ENCODE measurements at regions not wholly inside any gene's neighbourhood (a gene's known extent, or its start where the extent isn't known, plus 50 kb on each side); places are given as distances from the start of the nearest gene placed in this dataset.

DNA sequence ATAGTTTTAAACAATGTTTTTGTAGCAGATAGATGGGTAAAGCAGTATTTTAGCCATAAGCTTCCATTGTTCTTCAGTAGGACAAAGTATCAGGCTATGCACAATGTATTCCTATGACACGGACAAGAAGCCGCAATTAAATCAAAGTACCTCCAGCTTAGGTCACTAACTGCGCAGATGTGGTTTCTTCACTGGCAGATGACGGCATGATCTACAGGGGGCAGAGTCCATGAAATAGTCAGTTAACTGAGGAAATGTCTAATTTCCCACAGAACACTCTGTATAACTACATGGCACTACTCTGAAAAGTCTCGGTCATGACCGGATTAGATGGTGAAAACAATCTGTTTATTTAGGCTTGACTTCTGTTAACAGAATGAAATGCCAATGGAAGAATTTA lies 120.7 kb upstream of the TRPM3 start:
- H3K36me3 ChIP-seq: no peaks in the 10 kb centered on the region
- no peaks in the 10 kb centered on the region for H3K4me1 ChIP-seq
- TF ChIP-seq POLR2A (IDR thresholded peaks at IDR 0.05) (no peak), EP300 (IDR thresholded peaks at IDR 0.05) (no peak), POLR2AphosphoS5 (IDR thresholded peaks at IDR 0.05) (no peak), CTCF (IDR thresholded peaks at IDR 0.05) (no peak)
- no peaks in the 10 kb centered on the region for H3K9me3 ChIP-seq
- H3K27ac ChIP-seq: no peak overlapping the region
- no peak overlapping the region for H3K4me3 ChIP-seq
- H3K27me3 ChIP-seq: no peaks in the 10 kb centered on the region
- DNase-seq: no peak
- intact Hi-C loops (cut with DNase I): no loop called here
- 95 to 96% methylated on average over 6 of the region's 6 CpGs for WGBS, 2 donors

GRCh38 chr9:71237051-71237450 lies 115.6 kb upstream of the TRPM3 start:
- Histone ChIP-seq H3K27ac (no peak overlapping the region), H3K27me3 (no peaks in the 10 kb centered on the region), H3K4me3 (no peak overlapping the region), H3K9me3 (no peaks in the 10 kb centered on the region), H3K4me1 (no peaks in the 10 kb centered on the region), H3K36me3 (no peaks in the 10 kb centered on the region)
- DNase-seq: no peak
- intact Hi-C loops (cut with DNase I): no loop called here
- TF ChIP-seq CTCF (IDR thresholded peaks at IDR 0.05): no peak
- no peak for TF ChIP-seq POLR2A (IDR thresholded peaks at IDR 0.05)
- no peak for TF ChIP-seq EP300 (IDR thresholded peaks at IDR 0.05)
- no peak for TF ChIP-seq POLR2AphosphoS5 (IDR thresholded peaks at IDR 0.05)

DNA sequence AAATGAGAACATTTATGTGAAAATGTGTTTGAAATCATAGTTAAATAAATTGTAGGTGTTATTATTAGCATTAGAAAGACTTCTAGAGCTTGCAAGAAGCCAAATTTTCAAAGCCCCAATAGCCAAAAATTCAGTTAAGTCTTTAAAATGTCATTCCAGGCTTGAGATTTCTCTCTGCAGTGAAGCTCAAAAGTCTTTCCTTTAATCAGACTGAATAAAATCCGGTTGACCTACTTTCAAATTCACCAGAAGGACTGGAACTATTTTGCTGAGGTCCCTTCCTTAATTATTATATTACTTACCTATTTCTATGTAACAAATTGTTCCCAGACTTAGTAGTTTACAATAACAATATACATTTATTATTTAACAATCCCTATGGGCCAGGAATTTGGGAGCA lies 112.2 kb upstream of the TRPM3 start:
- WGBS, 2 donors: 86 to 87% methylated on average over 1 of the region's 1 CpG
- no peak for TF ChIP-seq POLR2AphosphoS5 (IDR thresholded peaks at IDR 0.05)
- TF ChIP-seq POLR2A (IDR thresholded peaks at IDR 0.05): no peak
- TF ChIP-seq EP300 (IDR thresholded peaks at IDR 0.05): no peak
- TF ChIP-seq CTCF (IDR thresholded peaks at IDR 0.05): no peak
- H3K27ac ChIP-seq: no peak overlapping the region
- H3K36me3 ChIP-seq: no peaks in the 10 kb centered on the region
- H3K4me3 ChIP-seq: no peak overlapping the region
- no peaks in the 10 kb centered on the region for H3K4me1 ChIP-seq
- DNase-seq: no peak
- no peaks in the 10 kb centered on the region for H3K27me3 ChIP-seq
- no peaks in the 10 kb centered on the region for H3K9me3 ChIP-seq
- intact Hi-C loops (cut with DNase I): no loop called here

- intact Hi-C loops (cut with DNase I): no loop called here
- Histone ChIP-seq H3K4me1 (no peaks in the 10 kb centered on the region), H3K9me3 (no peaks in the 10 kb centered on the region), H3K27me3 (no peaks in the 10 kb centered on the region), H3K27ac (no peak overlapping the region), H3K36me3 (no peaks in the 10 kb centered on the region), H3K4me3 (no peak overlapping the region)
- 92 to 95% methylated on average over 1 of the region's 1 CpG for WGBS, 2 donors
- no peak for TF ChIP-seq POLR2AphosphoS5 (IDR thresholded peaks at IDR 0.05)
- TF ChIP-seq POLR2A (IDR thresholded peaks at IDR 0.05): no peak
- TF ChIP-seq EP300 (IDR thresholded peaks at IDR 0.05): no peak
- TF ChIP-seq CTCF (IDR thresholded peaks at IDR 0.05): no peak
- DNase-seq: no peak
These were observed 102.6 kb upstream of the TRPM3 start for GRCh38 chr9:71223953-71224538.

GRCh38 chr9:71218774-71219173 lies 97.4 kb upstream of the TRPM3 start:
- 68% methylated on average over 4 of the region's 4 CpGs for whole genome bisulfite sequencing, 2 donors

More at GRCh38 chr9:71218774-71219173, 97.4 kb upstream of the TRPM3 start:
- Histone ChIP-seq H3K4me1 (no peaks in the 10 kb centered on the region), H3K9me3 (peaks cover 0 to 3% (median 0%) of the 10 kb centered on the region in 4 donors), H3K36me3 (no peaks in the 10 kb centered on the region), H3K27ac (no peak overlapping the region), H3K4me3 (no peak overlapping the region), H3K27me3 (no peaks in the 10 kb centered on the region)
- no peak for DNase-seq
- intact Hi-C loops (cut with DNase I): no loop called here
- TF ChIP-seq POLR2A (IDR thresholded peaks at IDR 0.05): no peak
- no peak for TF ChIP-seq CTCF (IDR thresholded peaks at IDR 0.05)
- TF ChIP-seq EP300 (IDR thresholded peaks at IDR 0.05): no peak
- TF ChIP-seq POLR2AphosphoS5 (IDR thresholded peaks at IDR 0.05): no peak

All from sigmoid colon (tissue), 6 donors.